ENCODE measurements at regions not wholly inside any gene's neighbourhood (a gene's known extent, or its start where the extent isn't known, plus 50 kb on each side); places are given as distances from the start of the nearest gene placed in this dataset.
"Not testable (repeated sequence)": the region's sequence is repeated elsewhere in the genome, so short reads cannot be mapped to it uniquely, and the experiment has no call there.

GRCh38 chr10:20486791-20487190, 410.3 kb downstream of the NEBL start:
- DNase-seq, result no peak

GRCh38 chr10:20485554-20485953, 411.6 kb downstream of the NEBL start:
- no peak for DNase-seq

- DNase-seq, result no peak
Measured at GRCh38 chr10:20481054-20481453, 416.1 kb downstream of the NEBL start.

- not testable (repeated sequence) for DNase-seq
Measured at GRCh38 chr10:20480575-20480974, 416.5 kb downstream of the NEBL start.

GRCh38 chr10:20474064-20474463, 423.0 kb downstream of the NEBL start:
- DNase-seq, result no peak

- no peak for DNase-seq
Measured at GRCh38 chr10:20473023-20473760, 423.9 kb downstream of the NEBL start.

GRCh38 chr10:20466731-20467130, 430.4 kb downstream of the NEBL start:
- DNase-seq, result no peak

- no peak for DNase-seq
Measured at GRCh38 chr10:20457649-20458048, 439.5 kb downstream of the NEBL start.

- no peak for DNase-seq
Measured at GRCh38 chr10:20455774-20456173, 441.3 kb downstream of the NEBL start.

GRCh38 chr10:20454331-20454730, 442.8 kb downstream of the NEBL start:
- DNase-seq, result no peak

- no peak for DNase-seq
Measured at GRCh38 chr10:20446561-20447193, 450.4 kb downstream of the NEBL start.

- DNase-seq, result no peak
Measured at GRCh38 chr10:20443094-20443493, 454.0 kb downstream of the NEBL start.

GRCh38 chr10:20429742-20430141, 467.4 kb downstream of the NEBL start:
- no peak for DNase-seq

- no peak for DNase-seq
Measured at GRCh38 chr10:20427821-20428220, 469.3 kb downstream of the NEBL start.

GRCh38 chr10:20418286-20418685, 478.8 kb downstream of the NEBL start:
- no peak for DNase-seq

GRCh38 chr10:20417791-20418190, 479.3 kb downstream of the NEBL start:
- no peak for DNase-seq

- no peak for DNase-seq
Measured at GRCh38 chr10:20415684-20416083, 481.4 kb downstream of the NEBL start.

- DNase-seq, result no peak
Measured at GRCh38 chr10:20407357-20407756, 489.8 kb downstream of the NEBL start.

- no peak for DNase-seq
Measured at GRCh38 chr10:20406281-20407104, 490.6 kb downstream of the NEBL start.

- DNase-seq, result no peak
Measured at GRCh38 chr10:20405761-20406160, 491.4 kb downstream of the NEBL start.

GRCh38 chr10:20405050-20405449, 492.1 kb downstream of the NEBL start:
- DNase-seq, result no peak

- no peak for DNase-seq
Measured at GRCh38 chr10:20399772-20400171, 497.3 kb downstream of the NEBL start.

- DNase-seq, result no peak
Measured at GRCh38 chr10:20396701-20397100, 500.4 kb downstream of the NEBL start.

GRCh38 chr10:20396205-20396604, 500.9 kb downstream of the NEBL start:
- DNase-seq, result no peak

All from OCI-M1 (cell line).